Omental fat pad (tissue), 3 donors: ENCODE measurements at regions not wholly inside any gene's neighbourhood (a gene's known extent, or its start where the extent isn't known, plus 50 kb on each side); places are given as distances from the start of the nearest gene placed in this dataset.

Experiments
- ATAC-seq: fragments of 150-250 bp; one replicate; pipeline ENCODE4 v1.9.1; 2016; ENCODE audit warnings: mild to moderate bottlenecking, moderate library complexity; ENCODE audit not compliant: low FRiP score
- DNase-seq: peaks from one replicate; pipeline ENCODE4 v3.0.0-alpha.2; 2019; ENCODE audit warnings: low spot score
- TF ChIP-seq, protein P1 (sequence below), 3 donors: fragments of 450-650 bp; IDR thresholded peaks; one replicate each; pipeline ENCODE4 v1.5.1; 2016 to 2017; ENCODE audit warnings: antibody characterized with exemption in 3 of 3, mild to moderate bottlenecking in 3 of 3, moderate library complexity in 2 of 3

DNA sequence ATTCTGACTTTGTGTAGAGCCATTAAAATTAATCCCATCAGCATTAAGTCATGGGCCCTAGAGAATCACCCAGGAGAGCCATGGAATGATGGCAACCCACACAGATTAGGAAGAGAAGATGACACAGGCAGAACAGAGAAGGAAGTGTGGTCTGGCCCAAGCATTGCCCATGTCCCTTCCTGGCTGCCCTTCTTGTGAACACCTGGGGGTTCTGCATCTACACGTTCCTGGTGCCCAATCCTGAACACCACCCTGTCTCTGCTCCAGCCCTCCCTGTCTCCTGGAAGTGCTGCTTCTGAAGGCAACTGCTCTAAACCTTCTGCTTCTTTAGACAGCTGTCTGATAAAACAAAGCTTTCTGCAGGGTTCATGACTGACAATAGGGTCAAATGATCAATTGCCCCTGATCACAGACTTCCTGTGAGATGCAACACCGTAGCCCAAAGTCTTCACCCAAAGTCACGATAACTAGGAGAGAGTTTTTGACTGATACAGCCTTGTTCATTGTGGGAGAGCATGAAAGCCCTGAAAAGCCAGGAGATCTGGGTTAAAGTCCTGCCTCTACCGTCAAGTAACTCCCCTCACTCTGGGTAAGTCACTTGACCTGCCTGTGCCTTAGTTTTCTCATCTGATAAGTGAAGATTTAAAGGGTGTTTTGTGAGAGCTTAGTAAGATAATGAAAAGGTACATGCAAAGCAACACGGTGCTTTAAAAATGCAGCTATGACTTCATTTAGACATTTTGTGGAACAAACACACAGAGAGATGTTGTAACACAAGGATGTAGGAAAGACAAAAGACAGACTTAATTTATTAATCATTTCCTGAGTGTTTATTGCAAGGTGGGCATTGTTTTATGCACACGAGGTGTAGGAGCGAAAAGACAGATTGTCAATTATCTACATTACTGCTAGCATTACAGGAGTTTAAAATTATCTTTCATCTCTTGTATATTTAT is 291.2 kb upstream of the STXBP5 start:
- ATAC-seq (no peak), DNase-seq (no peak)
- TF ChIP-seq, protein P1, sequence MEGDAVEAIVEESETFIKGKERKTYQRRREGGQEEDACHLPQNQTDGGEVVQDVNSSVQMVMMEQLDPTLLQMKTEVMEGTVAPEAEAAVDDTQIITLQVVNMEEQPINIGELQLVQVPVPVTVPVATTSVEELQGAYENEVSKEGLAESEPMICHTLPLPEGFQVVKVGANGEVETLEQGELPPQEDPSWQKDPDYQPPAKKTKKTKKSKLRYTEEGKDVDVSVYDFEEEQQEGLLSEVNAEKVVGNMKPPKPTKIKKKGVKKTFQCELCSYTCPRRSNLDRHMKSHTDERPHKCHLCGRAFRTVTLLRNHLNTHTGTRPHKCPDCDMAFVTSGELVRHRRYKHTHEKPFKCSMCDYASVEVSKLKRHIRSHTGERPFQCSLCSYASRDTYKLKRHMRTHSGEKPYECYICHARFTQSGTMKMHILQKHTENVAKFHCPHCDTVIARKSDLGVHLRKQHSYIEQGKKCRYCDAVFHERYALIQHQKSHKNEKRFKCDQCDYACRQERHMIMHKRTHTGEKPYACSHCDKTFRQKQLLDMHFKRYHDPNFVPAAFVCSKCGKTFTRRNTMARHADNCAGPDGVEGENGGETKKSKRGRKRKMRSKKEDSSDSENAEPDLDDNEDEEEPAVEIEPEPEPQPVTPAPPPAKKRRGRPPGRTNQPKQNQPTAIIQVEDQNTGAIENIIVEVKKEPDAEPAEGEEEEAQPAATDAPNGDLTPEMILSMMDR (IDR thresholded peaks at IDR 0.05), result no peak

DNA sequence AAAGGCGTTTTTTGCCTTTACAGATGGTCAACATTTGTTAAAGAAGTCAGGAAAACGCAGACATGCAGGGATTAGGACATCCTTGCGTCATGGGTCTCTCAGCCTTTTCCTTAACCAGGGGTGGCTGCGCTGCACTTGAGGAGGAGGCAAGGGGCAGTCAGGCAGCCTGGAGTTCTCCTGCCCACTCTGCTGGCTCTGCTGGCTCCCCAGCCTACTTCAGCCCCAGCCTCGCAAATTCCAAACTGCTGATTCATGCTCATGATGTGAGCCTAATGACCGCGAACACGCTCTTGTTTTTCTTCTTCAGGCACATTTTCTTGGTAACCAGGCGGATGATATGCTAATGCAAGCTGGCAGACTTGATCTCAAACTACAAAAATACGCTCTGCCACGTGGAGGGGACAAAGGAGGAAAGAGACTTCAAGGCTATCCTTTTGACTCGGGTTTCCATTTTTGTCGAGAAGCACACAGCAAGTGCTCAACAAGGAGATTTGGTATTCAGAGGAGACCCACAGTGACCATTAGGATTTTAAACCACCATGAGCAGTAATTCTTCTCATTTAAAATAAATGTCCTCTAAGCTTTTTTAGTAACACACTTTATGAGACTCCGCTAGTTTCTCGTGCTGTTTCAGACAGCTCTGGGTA is 290.3 kb upstream of the STXBP5 start:
- peak; percentile 91 for ATAC-seq
- TF ChIP-seq, protein P1 (IDR thresholded peaks at IDR 0.05), result no peak
- DNase-seq, result peak; percentile 57

DNA sequence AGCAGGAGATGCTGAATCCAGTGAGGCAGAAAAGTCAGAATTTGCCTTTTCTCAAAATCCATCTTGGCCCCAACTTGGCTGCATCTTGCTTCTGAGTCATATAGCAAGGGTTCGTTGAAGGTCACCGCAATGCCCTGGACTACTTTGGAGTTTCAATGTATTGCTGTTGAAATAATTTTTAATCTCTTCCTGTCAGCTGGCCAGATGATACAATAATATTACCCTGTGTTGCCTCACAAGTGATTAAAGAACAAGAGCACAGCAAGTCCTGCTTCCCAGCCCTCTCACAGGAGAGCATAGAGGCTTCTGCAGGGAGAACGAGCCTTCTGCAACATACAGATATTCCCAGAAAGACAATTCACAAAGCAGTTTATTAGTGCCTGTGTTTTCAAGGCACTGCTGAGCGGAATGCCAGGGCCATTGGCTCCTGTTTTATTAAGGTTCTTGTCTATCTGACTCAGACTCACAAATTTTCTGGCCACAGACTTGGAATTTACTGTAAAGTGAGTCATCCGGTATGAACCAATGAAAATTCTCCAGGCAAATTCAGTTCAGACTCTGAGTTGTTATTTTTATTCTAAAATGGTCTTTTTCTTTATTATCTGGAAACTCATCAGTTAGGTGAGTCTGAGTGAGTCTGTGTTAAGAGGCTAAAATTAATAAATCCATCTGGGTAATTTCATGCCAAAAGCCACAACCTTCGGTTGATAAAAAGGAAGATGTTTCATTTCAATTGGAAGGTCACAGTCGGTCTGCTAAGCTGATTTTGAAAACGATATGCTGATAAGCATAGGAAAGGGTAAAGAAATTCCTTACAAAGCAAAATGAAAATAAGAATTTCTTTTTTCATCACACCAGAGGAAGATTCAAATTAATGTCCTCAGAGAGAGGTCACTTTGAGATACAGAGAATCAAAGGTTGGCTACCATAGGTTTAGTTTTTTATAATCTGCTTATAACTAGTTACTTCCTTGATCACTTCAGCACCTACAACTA is 289.4 kb upstream of the STXBP5 start:
- TF ChIP-seq, protein P1 (IDR thresholded peaks at IDR 0.05), result no peak
- peak; percentile 89 for ATAC-seq
- peak; percentile 27 for DNase-seq

DNA sequence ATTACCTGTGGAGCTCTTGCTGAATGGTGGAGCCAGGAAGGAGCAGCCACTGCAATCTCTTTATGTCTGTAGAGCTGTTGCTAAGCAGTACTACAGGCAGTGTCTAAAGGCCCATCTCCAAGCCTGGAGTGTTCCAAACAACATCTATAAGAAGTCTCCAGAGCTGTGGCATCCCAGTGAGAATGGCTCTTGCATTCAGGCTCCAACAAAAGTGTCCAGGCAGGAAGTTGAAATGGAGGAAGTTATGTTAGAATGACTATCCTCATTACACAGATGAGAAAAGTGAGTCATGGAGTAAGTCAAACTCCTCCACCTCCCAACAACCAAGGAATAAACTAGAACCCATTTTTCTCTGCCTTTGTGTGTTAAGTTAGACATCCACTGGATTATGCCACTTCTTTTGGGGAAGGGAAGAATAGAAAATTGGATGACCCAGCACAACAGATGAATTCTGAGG is 288.5 kb upstream of the STXBP5 start:
- DNase-seq, result no peak
- TF ChIP-seq, protein P1 (IDR thresholded peaks at IDR 0.05), result no peak
- ATAC-seq, result no peak

DNA sequence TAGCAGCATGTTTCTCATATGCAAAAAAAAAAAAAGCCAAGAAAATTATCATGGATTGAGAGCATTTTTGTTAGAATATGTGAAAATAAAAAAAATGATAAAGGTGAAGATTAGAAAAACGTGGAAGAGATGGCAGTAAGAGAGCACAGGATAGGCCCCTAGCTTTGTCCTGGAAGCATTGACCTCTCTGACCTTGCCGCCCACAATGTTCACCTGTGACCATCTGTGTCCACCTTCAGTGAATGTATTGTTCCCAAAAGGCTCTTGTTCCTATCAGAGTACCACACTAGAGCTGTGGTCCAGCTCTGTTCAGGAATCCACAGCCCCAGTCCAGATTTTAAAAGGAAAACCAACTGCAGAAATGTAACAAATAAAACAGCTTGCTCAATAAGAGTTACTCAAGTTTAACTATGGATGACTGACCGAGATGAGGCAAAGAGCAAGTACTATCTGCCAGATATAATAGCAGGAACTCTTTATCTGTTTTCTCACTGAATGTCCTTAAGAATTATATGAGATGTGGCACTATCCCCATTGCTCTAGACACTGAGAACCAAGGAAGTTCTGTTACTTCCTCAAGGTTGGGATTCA is 287.7 kb upstream of the STXBP5 start:
- TF ChIP-seq, protein P1 (IDR thresholded peaks at IDR 0.05), result no peak
- ATAC-seq, result no peak
- DNase-seq, result no peak

DNA sequence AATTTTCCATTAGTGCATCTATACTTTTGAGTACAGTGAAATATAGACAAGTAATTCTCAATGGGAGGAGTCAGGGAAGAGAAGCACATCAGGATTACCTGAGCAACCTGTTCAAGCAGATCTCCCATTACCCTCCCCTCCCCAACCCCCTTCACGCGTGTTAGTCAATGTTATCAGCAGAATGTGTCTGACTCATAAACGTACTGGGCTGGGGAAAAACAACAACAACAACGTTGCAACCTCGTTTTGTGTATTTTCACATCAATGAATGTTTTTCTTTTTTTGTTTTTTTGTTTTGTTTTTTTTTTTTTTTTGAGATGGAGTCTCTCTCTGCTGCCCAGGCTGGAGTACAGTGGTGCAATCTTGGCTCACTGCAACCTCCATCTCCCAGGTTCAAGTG is 287.0 kb upstream of the STXBP5 start:
- ATAC-seq (no peak), DNase-seq (no peak)
- TF ChIP-seq, protein P1 (IDR thresholded peaks at IDR 0.05), result no peak
